ENCODE measurements at regions not wholly inside any gene's neighbourhood (a gene's known extent, or its start where the extent isn't known, plus 50 kb on each side); places are given as distances from the start of the nearest gene placed in this dataset.

- TF ChIP-seq, protein P1, sequence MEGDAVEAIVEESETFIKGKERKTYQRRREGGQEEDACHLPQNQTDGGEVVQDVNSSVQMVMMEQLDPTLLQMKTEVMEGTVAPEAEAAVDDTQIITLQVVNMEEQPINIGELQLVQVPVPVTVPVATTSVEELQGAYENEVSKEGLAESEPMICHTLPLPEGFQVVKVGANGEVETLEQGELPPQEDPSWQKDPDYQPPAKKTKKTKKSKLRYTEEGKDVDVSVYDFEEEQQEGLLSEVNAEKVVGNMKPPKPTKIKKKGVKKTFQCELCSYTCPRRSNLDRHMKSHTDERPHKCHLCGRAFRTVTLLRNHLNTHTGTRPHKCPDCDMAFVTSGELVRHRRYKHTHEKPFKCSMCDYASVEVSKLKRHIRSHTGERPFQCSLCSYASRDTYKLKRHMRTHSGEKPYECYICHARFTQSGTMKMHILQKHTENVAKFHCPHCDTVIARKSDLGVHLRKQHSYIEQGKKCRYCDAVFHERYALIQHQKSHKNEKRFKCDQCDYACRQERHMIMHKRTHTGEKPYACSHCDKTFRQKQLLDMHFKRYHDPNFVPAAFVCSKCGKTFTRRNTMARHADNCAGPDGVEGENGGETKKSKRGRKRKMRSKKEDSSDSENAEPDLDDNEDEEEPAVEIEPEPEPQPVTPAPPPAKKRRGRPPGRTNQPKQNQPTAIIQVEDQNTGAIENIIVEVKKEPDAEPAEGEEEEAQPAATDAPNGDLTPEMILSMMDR (IDR thresholded peaks at IDR 0.05) = no peak
- TF ChIP-seq POLR2A (IDR thresholded peaks at IDR 0.05; ENCODE audit: low read depth) = no peak
Measured at GRCh38 chr3:171956181-171956683, 83.1 kb upstream of the FNDC3B start.

Measured in esophagus muscularis mucosa (tissue), 3 donors.